Thyroid gland (tissue), 4 donors: ENCODE measurements at regions not wholly inside any gene's neighbourhood (a gene's known extent, or its start where the extent isn't known, plus 50 kb on each side); places are given as distances from the start of the nearest gene placed in this dataset.

ENCODE experiments used
- CTCF ChIP-seq, 6 experiments: fragments of 200-600 bp in 3 of 6; fragments of 450-650 bp in 3 of 6; sonication (generic) in 3 of 6; IDR thresholded peaks; one replicate each; pipeline ENCODE4 v1.5.1; 2016 to 2019; ENCODE audit warnings: antibody characterized with exemption in 6 of 6, mild to moderate bottlenecking in 2 of 6, inconsistent platforms in 1 of 6, moderate library complexity in 1 of 6
- POLR2A ChIP-seq, 2 donors: fragments of 450-650 bp; IDR thresholded peaks; one replicate each; pipeline ENCODE4 v1.6.1; 2017; ENCODE audit warnings: antibody characterized with exemption in 2 of 2, mild to moderate bottlenecking in 2 of 2, moderate library complexity in 1 of 2

GRCh38 chr14:101456246-101457175 is 104.8 kb upstream of the DIO3 start:
- TF ChIP-seq CTCF (IDR thresholded peaks at IDR 0.05) (no peak), POLR2A (IDR thresholded peaks at IDR 0.05) (no peak)
